ENCODE measurements at regions not wholly inside any gene's neighbourhood (a gene's known extent, or its start where the extent isn't known, plus 50 kb on each side); places are given as distances from the start of the nearest gene placed in this dataset.
"Not testable (repeated sequence)": the region's sequence is repeated elsewhere in the genome, so short reads cannot be mapped to it uniquely, and the experiment has no call there.

GRCh38 chr22:48485149-48486133, 1342.2 kb downstream of the BRD1 start:
- Histone ChIP-seq H3K36me3 (ENCODE audit: control insufficient read depth in 1 of 2, insufficient read depth in 2 of 2, low read length in 2 of 2) (no peaks in the 10 kb centered on the region), H3K9me3 (ENCODE audit: control insufficient read depth in 1 of 2, low read length in 2 of 2) (no peaks in the 10 kb centered on the region), H3K27me3 (ENCODE audit: low read depth, low read length) (peaks cover 8% of the 10 kb centered on the region), H3K27ac (ENCODE audit: low read length) (no peak overlapping the region), H3K4me1 (ENCODE audit: control insufficient read depth in 1 of 2, insufficient read depth in 2 of 2, low read length in 2 of 2) (peaks cover 0 to 9% of the 10 kb centered on the region in 2 donors), H3K4me3 (ENCODE audit: low read depth in 1 of 2, low read length in 2 of 2) (no peak overlapping the region)

GRCh38 chr22:48483764-48484528, 1343.7 kb downstream of the BRD1 start:
- peaks cover 8% of the 10 kb centered on the region for H3K27me3 ChIP-seq (ENCODE audit: low read depth, low read length)
- no peaks in the 10 kb centered on the region for H3K36me3 ChIP-seq (ENCODE audit: control insufficient read depth in 1 of 2, insufficient read depth in 2 of 2, low read length in 2 of 2)
- no peak overlapping the region for H3K4me3 ChIP-seq (ENCODE audit: low read depth in 1 of 2, low read length in 2 of 2)
- no peak overlapping the region for H3K27ac ChIP-seq (ENCODE audit: low read length)
- no peaks in the 10 kb centered on the region for H3K4me1 ChIP-seq (ENCODE audit: control insufficient read depth in 1 of 2, insufficient read depth in 2 of 2, low read length in 2 of 2)
- no peaks in the 10 kb centered on the region for H3K9me3 ChIP-seq (ENCODE audit: control insufficient read depth in 1 of 2, low read length in 2 of 2)

- Histone ChIP-seq H3K4me3 (ENCODE audit: low read depth in 1 of 2, low read length in 2 of 2) (no peak overlapping the region), H3K27ac (ENCODE audit: low read length) (no peak overlapping the region), H3K27me3 (ENCODE audit: low read depth, low read length) (no peaks in the 10 kb centered on the region)
These were observed 1344.9 kb downstream of the BRD1 start for GRCh38 chr22:48482771-48483170.

DNA sequence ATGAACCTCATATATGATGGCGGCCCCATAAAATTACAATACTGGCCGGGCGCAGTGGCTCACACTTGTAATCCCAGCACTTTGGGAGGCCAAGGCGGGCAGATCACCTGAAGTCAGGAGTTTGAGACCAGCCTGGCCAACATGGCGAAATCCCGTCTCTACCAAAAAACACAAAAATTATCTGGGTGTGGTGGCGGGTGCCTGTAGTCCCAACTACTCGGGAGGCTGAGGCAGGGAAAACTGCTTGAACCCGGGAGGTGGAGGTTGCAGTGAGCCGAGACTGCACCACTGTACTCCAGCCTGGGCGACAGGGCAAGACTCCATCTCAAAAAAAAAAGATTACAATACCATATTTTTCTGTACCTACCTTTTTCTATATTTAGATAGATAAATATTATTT, 1345.5 kb downstream of the BRD1 start:
- not testable (repeated sequence) for H3K27me3 ChIP-seq (ENCODE audit: low read depth, low read length); H3K4me1 ChIP-seq (ENCODE audit: control insufficient read depth in 1 of 2, insufficient read depth in 2 of 2, low read length in 2 of 2); H3K27ac ChIP-seq (ENCODE audit: low read length); H3K36me3 ChIP-seq (ENCODE audit: control insufficient read depth in 1 of 2, insufficient read depth in 2 of 2, low read length in 2 of 2); H3K9me3 ChIP-seq (ENCODE audit: control insufficient read depth in 1 of 2, low read length in 2 of 2); H3K4me3 ChIP-seq (ENCODE audit: low read depth in 1 of 2, low read length in 2 of 2)

More at GRCh38 chr22:48482771-48483170, 1344.9 kb downstream of the BRD1 start:
- H3K36me3 ChIP-seq (ENCODE audit: control insufficient read depth in 1 of 2, insufficient read depth in 2 of 2, low read length in 2 of 2) = no peaks in the 10 kb centered on the region
- no peaks in the 10 kb centered on the region for H3K9me3 ChIP-seq (ENCODE audit: control insufficient read depth in 1 of 2, low read length in 2 of 2)
- H3K4me1 ChIP-seq (ENCODE audit: control insufficient read depth in 1 of 2, insufficient read depth in 2 of 2, low read length in 2 of 2) = no peaks in the 10 kb centered on the region

GRCh38 chr22:48481748-48482147, 1345.9 kb downstream of the BRD1 start:
- H3K9me3 ChIP-seq (ENCODE audit: control insufficient read depth in 1 of 2, low read length in 2 of 2) = no peaks in the 10 kb centered on the region
- no peaks in the 10 kb centered on the region for H3K27me3 ChIP-seq (ENCODE audit: low read depth, low read length)
- no peaks in the 10 kb centered on the region for H3K36me3 ChIP-seq (ENCODE audit: control insufficient read depth in 1 of 2, insufficient read depth in 2 of 2, low read length in 2 of 2)
- no peak overlapping the region for H3K4me3 ChIP-seq (ENCODE audit: low read depth in 1 of 2, low read length in 2 of 2)
- no peak overlapping the region for H3K27ac ChIP-seq (ENCODE audit: low read length)
- no peaks in the 10 kb centered on the region for H3K4me1 ChIP-seq (ENCODE audit: control insufficient read depth in 1 of 2, insufficient read depth in 2 of 2, low read length in 2 of 2)

- H3K4me3 ChIP-seq (ENCODE audit: low read depth in 1 of 2, low read length in 2 of 2) = no peak overlapping the region
- no peak overlapping the region for H3K27ac ChIP-seq (ENCODE audit: low read length)
- no peaks in the 10 kb centered on the region for H3K36me3 ChIP-seq (ENCODE audit: control insufficient read depth in 1 of 2, insufficient read depth in 2 of 2, low read length in 2 of 2)
- H3K9me3 ChIP-seq (ENCODE audit: control insufficient read depth in 1 of 2, low read length in 2 of 2) = no peaks in the 10 kb centered on the region
- H3K4me1 ChIP-seq (ENCODE audit: control insufficient read depth in 1 of 2, insufficient read depth in 2 of 2, low read length in 2 of 2) = no peaks in the 10 kb centered on the region
- no peaks in the 10 kb centered on the region for H3K27me3 ChIP-seq (ENCODE audit: low read depth, low read length)
These were observed 1349.0 kb downstream of the BRD1 start for GRCh38 chr22:48478529-48479265.

DNA sequence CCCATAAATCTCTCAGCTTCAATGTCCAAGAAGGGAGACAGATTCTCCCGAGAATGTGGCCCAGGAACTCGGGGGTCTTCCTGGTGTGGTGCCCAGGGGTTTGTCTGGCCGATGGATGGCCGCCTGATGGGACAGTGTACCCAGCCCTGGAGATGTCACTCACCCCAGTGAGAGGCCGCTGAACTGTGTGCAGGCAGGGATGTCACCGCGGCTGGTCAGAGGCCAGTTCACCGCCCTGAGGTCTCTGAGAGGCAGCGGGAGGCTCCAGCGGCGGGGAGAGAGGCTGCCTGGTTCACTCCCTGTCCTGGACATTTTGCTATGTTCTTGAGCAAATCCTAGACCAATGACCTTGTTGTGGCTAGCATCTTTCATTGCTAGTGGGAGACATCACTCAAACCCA, 1349.5 kb downstream of the BRD1 start:
- Histone ChIP-seq H3K27ac (ENCODE audit: low read length) (no peak overlapping the region), H3K4me1 (ENCODE audit: control insufficient read depth in 1 of 2, insufficient read depth in 2 of 2, low read length in 2 of 2) (no peaks in the 10 kb centered on the region), H3K27me3 (ENCODE audit: low read depth, low read length) (no peaks in the 10 kb centered on the region), H3K9me3 (ENCODE audit: control insufficient read depth in 1 of 2, low read length in 2 of 2) (no peaks in the 10 kb centered on the region), H3K36me3 (ENCODE audit: control insufficient read depth in 1 of 2, insufficient read depth in 2 of 2, low read length in 2 of 2) (no peaks in the 10 kb centered on the region), H3K4me3 (ENCODE audit: low read depth in 1 of 2, low read length in 2 of 2) (no peak overlapping the region)

GRCh38 chr22:48477031-48477721, 1350.5 kb downstream of the BRD1 start:
- Histone ChIP-seq H3K27me3 (ENCODE audit: low read depth, low read length) (no peaks in the 10 kb centered on the region), H3K4me3 (ENCODE audit: low read depth in 1 of 2, low read length in 2 of 2) (no peak overlapping the region), H3K4me1 (ENCODE audit: control insufficient read depth in 1 of 2, insufficient read depth in 2 of 2, low read length in 2 of 2) (no peaks in the 10 kb centered on the region), H3K27ac (ENCODE audit: low read length) (no peak overlapping the region), H3K36me3 (ENCODE audit: control insufficient read depth in 1 of 2, insufficient read depth in 2 of 2, low read length in 2 of 2) (no peaks in the 10 kb centered on the region), H3K9me3 (ENCODE audit: control insufficient read depth in 1 of 2, low read length in 2 of 2) (no peaks in the 10 kb centered on the region)

DNA sequence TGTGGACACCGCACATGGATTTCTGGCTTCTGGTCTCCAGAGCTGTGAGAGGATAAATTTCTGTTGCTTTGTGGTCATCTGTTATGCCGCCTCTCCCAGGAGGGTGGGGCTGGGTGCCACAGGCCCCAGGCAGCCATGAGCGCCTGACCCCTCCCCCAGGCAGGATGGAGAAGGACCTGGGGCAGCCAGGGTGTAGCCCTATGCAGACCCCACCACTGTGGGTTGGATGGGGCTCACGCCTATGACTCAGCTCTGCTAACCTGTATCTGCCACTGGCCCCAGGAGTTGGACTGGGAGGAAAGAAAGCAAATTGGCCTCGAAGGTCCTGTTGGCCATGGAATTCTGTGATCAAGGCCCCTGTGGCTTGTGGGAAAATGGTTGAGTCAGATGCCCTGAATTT, 1351.1 kb downstream of the BRD1 start:
- H3K27me3 ChIP-seq (ENCODE audit: low read depth, low read length) = no peaks in the 10 kb centered on the region
- H3K4me1 ChIP-seq (ENCODE audit: control insufficient read depth in 1 of 2, insufficient read depth in 2 of 2, low read length in 2 of 2) = no peaks in the 10 kb centered on the region
- no peak overlapping the region for H3K4me3 ChIP-seq (ENCODE audit: low read depth in 1 of 2, low read length in 2 of 2)
- no peaks in the 10 kb centered on the region for H3K9me3 ChIP-seq (ENCODE audit: control insufficient read depth in 1 of 2, low read length in 2 of 2)
- H3K36me3 ChIP-seq (ENCODE audit: control insufficient read depth in 1 of 2, insufficient read depth in 2 of 2, low read length in 2 of 2) = no peaks in the 10 kb centered on the region
- no peak overlapping the region for H3K27ac ChIP-seq (ENCODE audit: low read length)

DNA sequence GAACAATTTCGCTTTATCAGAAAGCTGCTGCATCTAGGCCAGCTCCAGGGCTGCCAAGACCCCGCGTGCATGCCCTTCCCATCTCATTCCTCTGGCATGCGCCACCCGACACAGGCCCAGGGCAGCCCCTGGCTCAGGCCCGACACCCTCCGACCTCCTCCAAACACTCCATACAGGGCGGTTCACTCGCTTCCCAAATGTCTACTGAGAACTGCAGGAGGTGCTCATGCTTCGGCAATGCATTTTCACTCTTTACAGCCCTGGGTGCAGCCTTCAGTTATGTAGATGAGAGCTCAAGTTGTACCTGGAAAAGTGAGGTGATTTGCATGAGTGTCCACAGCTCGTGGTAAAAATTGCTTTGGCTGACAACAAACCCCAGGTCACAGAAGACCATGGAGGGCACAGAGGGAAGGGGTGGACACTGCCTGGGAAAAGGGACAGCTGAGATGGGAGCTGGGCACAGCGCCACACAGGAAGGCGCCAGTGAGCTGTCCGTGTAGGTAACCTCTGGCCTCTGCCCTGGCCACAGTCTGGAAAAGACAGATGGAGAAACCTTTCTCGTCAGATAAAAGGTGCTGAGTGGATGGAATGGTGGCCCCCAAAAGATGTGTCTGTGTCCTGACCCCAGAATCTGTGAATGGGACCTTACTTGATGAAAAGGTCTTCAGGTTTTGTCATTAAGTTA, 1351.9 kb downstream of the BRD1 start:
- Histone ChIP-seq H3K9me3 (ENCODE audit: control insufficient read depth in 1 of 2, low read length in 2 of 2) (no peaks in the 10 kb centered on the region), H3K27me3 (ENCODE audit: low read depth, low read length) (no peaks in the 10 kb centered on the region), H3K4me1 (ENCODE audit: control insufficient read depth in 1 of 2, insufficient read depth in 2 of 2, low read length in 2 of 2) (no peaks in the 10 kb centered on the region), H3K27ac (ENCODE audit: low read length) (no peak overlapping the region), H3K4me3 (ENCODE audit: low read depth in 1 of 2, low read length in 2 of 2) (no peak overlapping the region), H3K36me3 (ENCODE audit: control insufficient read depth in 1 of 2, insufficient read depth in 2 of 2, low read length in 2 of 2) (no peaks in the 10 kb centered on the region)

All from muscle layer of duodenum (tissue), 2 donors.